Ovary (tissue), 7 donors: ENCODE measurements at regions not wholly inside any gene's neighbourhood (a gene's known extent, or its start where the extent isn't known, plus 50 kb on each side); places are given as distances from the start of the nearest gene placed in this dataset.

ENCODE experiments used
- DNase-seq, 5 donors: peaks; one replicate each; pipeline ENCODE4 v3.0.0-alpha.2; 2019 to 2020
- H3K27ac ChIP-seq, 2 donors: fragments of 200-600 bp; one replicate each; pipeline versions ENCODE4 v1.5.1 to v1.8.0; 2019 to 2022
- H3K27me3 ChIP-seq: fragments of 200-600 bp; one replicate; pipeline ENCODE4 v1.8.0; 2022
- H3K36me3 ChIP-seq: fragments of 200-600 bp; sonication (generic); one replicate; pipeline ENCODE4 v1.5.1; 2019
- H3K4me1 ChIP-seq: one replicate; pipeline ENCODE4 v1.8.1; 2013; ENCODE audit warnings: mild to moderate bottlenecking, moderate library complexity; ENCODE audit not compliant: insufficient read depth
- H3K4me3 ChIP-seq: fragments of 200-600 bp; sonication (generic); one replicate; pipeline ENCODE4 v1.5.1; 2017
- H3K9me3 ChIP-seq, 2 donors: fragments of 200-600 bp in 1 of 2; sonication (generic) in 1 of 2; one replicate each; pipeline versions ENCODE4 v1.5.1 to v1.8.1; 2013 to 2019; ENCODE audit warnings: mild to moderate bottlenecking in 1 of 2, moderate library complexity in 1 of 2
- EP300 ChIP-seq: sonication (generic); formaldehyde crosslinking; IDR thresholded peaks from one replicate; pipeline ENCODE4 v1.6.1; 2017; ENCODE audit warnings: antibody characterized with exemption
- POLR2A ChIP-seq: fragments of 450-650 bp; IDR thresholded peaks from one replicate; pipeline ENCODE4 v1.6.1; 2017; ENCODE audit warnings: antibody characterized with exemption, mild to moderate bottlenecking, moderate library complexity
- WGBS, 3 donors: extraction: QIAGEN DNeasy Blood & Tissue Kit in 1 of 3; methylation state at CpG; one replicate each; pipeline versions ENCODE4 v1.1.5 to v1.1.7; 2013 to 2017; 5-methylcytosine and 5-hydroxymethylcytosine counted together
- intact Hi-C, 4 donors: fragments of 100-400 bp; cut with DNase I; formaldehyde crosslinking; loops; one replicate each; pipeline versions ENCODE4 v1.11.0 to v1.15.1; 2022 to 2023
- TF ChIP-seq, protein P1 (sequence below), 3 donors: fragments of 450-650 bp in 2 of 3; fragments of 200-600 bp in 1 of 3; IDR thresholded peaks; one replicate each; pipeline versions ENCODE4 v1.5.1 to v1.8.0; 2016 to 2022; ENCODE audit warnings: antibody characterized with exemption in 3 of 3, mild to moderate bottlenecking in 1 of 3
- donor health status: DM: no; HTN: no; CAD: no; lungs with moderate emphysema.
- donor health status: DM: no; HTN: no; CAD: no.
- donor health status: Bipolar disorder and iron deficiency.
- donor health status: DM: no; HTN: no; CAD: no.
- donor health status: DM: yes; HTN: yes; CAD: no.

DNA sequence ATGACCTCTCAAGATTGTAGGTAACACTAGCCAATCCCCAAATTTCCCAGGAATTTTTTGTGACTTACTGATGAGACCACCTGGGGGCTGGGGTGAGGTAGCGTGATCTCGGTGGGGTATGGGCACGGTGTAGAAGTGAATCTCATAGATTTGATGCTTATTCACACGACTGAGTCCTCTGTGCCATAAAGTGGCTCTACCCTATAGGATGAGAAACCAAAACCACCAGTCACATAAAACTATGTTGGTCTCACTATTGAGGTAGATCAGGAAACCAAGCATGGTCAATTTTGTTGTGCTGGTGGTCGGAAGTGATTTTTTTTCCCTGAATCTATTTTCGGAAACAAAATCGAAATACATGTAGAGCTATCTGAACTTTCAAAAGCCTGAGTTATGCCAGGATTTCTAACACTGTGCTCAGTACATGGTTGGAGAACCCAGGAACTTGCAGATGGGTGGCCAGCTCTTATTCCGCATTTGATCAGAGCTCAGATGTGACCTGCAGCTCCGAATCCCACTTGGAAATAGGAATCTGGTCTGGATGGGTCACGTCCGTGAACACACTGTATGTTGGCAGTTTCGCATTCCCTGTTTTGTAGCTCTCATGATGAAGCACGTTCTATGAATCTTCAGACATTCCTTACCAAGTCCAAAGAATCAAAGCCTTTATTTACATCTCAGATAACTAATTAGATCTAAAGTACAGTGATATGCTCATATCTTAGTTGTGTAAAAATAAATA is 261.5 kb downstream of the KLF6 start:
- no peaks in the 10 kb centered on the region for H3K9me3 ChIP-seq
- no peaks in the 10 kb centered on the region for H3K27me3 ChIP-seq
- TF ChIP-seq POLR2A (no peak), EP300 (no peak)
- TF ChIP-seq, protein P1, sequence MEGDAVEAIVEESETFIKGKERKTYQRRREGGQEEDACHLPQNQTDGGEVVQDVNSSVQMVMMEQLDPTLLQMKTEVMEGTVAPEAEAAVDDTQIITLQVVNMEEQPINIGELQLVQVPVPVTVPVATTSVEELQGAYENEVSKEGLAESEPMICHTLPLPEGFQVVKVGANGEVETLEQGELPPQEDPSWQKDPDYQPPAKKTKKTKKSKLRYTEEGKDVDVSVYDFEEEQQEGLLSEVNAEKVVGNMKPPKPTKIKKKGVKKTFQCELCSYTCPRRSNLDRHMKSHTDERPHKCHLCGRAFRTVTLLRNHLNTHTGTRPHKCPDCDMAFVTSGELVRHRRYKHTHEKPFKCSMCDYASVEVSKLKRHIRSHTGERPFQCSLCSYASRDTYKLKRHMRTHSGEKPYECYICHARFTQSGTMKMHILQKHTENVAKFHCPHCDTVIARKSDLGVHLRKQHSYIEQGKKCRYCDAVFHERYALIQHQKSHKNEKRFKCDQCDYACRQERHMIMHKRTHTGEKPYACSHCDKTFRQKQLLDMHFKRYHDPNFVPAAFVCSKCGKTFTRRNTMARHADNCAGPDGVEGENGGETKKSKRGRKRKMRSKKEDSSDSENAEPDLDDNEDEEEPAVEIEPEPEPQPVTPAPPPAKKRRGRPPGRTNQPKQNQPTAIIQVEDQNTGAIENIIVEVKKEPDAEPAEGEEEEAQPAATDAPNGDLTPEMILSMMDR (IDR thresholded peaks at IDR 0.05): no peak
- no peaks in the 10 kb centered on the region for H3K36me3 ChIP-seq
- no peak overlapping the region for H3K4me3 ChIP-seq
- no peak overlapping the region for H3K27ac ChIP-seq
- DNase-seq: no peak
- intact Hi-C loops: no loop called here
- 92 to 94% (median 93%) methylated on average over 13 of the region's 13 CpGs for WGBS, 3 donors
- peaks cover 2% of the 10 kb centered on the region for H3K4me1 ChIP-seq

DNA sequence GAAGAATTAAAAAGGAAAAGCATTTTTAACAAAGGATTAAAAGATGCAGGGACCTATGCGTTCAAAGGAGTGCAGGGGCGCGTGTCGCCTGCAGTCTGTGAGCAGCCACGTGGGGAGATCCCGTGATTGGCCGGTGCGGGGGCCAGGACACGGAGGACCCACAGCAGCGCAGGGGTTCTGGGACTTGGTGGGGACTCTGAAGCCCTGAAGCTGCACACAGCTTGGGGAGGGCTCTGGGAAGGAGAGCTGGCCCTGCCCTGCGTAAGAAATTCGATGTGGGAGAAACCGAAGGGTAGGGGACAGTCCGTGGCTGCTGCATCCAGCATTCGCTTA is 268.1 kb downstream of the KLF6 start:
- no peaks in the 10 kb centered on the region for H3K9me3 ChIP-seq
- no peaks in the 10 kb centered on the region for H3K4me1 ChIP-seq
- intact Hi-C loops: no loop called here
- TF ChIP-seq, protein P1 (IDR thresholded peaks at IDR 0.05): no peak
- TF ChIP-seq EP300 (no peak), POLR2A (no peak)
- 90 to 96% (median 93%) methylated on average over 15 of the region's 15 CpGs for WGBS, 3 donors
- no peak overlapping the region for H3K27ac ChIP-seq
- H3K4me3 ChIP-seq: no peak overlapping the region
- no peaks in the 10 kb centered on the region for H3K27me3 ChIP-seq
- DNase-seq: no peak
- no peaks in the 10 kb centered on the region for H3K36me3 ChIP-seq

DNA sequence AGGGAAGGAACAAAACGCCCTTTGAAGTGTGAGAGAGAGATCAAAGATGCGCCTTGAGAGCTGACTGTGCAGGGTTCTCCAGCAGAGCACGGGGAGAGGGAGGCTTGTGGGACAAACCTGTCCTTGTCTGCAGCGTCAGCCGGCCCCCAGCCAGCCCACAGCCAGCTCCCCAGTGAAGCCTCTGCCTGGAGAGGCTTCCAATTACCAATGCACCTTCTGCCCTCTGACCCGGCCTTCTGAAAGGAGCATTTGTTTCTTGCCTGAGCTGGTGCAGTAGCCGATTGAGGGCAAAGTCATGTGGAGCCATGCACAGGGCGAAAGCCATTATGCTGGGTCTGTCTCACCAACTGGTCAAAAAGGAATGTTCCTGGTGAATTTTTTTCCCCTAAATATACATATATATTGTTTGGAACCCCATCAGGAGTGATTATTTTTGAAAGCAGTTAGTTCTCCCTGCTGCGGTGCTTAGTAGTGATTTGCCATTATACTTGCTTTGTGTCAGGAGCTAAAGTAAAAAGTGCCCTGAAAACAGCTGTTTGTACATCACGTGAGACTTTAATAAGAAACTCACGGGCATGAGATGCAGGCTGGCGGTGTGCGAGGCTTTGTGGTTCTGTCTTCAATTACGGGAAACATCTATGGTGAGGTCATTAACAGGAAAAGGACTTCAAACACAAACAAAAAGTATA is 268.6 kb downstream of the KLF6 start:
- H3K4me3 ChIP-seq: no peak overlapping the region

DNA sequence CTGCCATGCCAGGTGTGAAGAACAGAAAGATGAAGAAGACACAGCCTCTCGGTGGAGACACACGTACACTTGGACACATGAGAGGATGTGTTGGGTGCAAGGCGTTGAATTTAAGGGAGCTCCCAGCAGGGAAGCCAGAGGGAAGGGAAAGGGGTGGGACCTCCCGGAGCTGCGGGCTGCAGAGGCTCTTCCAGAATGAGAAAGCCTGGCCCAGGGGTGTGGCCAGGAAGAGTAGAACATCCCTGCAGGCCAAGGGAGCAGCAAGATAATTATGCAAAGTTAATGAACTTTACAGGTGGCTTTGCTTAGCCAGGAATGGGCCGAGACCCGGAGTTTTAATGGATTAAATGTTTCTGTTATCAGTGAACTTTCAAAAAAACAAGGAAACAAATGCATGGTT is 270.3 kb downstream of the KLF6 start:
- no peaks in the 10 kb centered on the region for H3K27me3 ChIP-seq
- no peak overlapping the region for H3K27ac ChIP-seq
- no peaks in the 10 kb centered on the region for H3K36me3 ChIP-seq
- no peak overlapping the region for H3K4me3 ChIP-seq
- no peaks in the 10 kb centered on the region for H3K9me3 ChIP-seq
- intact Hi-C loops: no loop called here
- no peak for DNase-seq
- WGBS, 3 donors: 71 to 80% (median 77%) methylated on average over 7 of the region's 7 CpGs
- H3K4me1 ChIP-seq: no peaks in the 10 kb centered on the region
- no peak for TF ChIP-seq EP300
- TF ChIP-seq, protein P1 (IDR thresholded peaks at IDR 0.05): no peak
- TF ChIP-seq POLR2A: no peak

More for the DNA sequence above, 268.6 kb downstream of the KLF6 start:
- TF ChIP-seq POLR2A (no peak), EP300 (no peak)
- TF ChIP-seq, protein P1 (IDR thresholded peaks at IDR 0.05): no peak
- DNase-seq: no peak
- Histone ChIP-seq H3K4me1 (no peaks in the 10 kb centered on the region), H3K27ac (no peak overlapping the region), H3K9me3 (no peaks in the 10 kb centered on the region), H3K27me3 (no peaks in the 10 kb centered on the region), H3K36me3 (no peaks in the 10 kb centered on the region)
- intact Hi-C loops: no loop called here
- WGBS, 3 donors: 74 to 77% (median 76%) methylated on average over 14 of the region's 14 CpGs
